Left ventricle myocardium superior (tissue), 1 donor: ENCODE measurements at regions not wholly inside any gene's neighbourhood (a gene's known extent, or its start where the extent isn't known, plus 50 kb on each side); places are given as distances from the start of the nearest gene placed in this dataset.

Source experiments
- ATAC-seq: fragments of 200-7000 bp; cut with Tn5 transposase; one replicate; pipeline ENCODE4 v1.9.1; 2020; ENCODE audit warnings: mild to moderate bottlenecking, moderate library complexity
- DNase-seq: peaks from one replicate; pipeline ENCODE4 v3.0.0-alpha.2; 2020
- intact Hi-C: fragments of 100-400 bp; cut with micrococcal nuclease; formaldehyde crosslinking; loops from one replicate; pipeline ENCODE4 v1.11.0; 2022
- donor health status: DM: no; HTN: yes; CAD: no; lungs with severe emphysema.

- intact Hi-C loops = no loop called here
- ATAC-seq (no peak), DNase-seq (no peak)
Observed at GRCh38 chr1:50358962-50359361, 64.3 kb downstream of the DMRTA2 start.

GRCh38 chr1:50357186-50357585, 66.1 kb downstream of the DMRTA2 start:
- intact Hi-C loops = no loop called here
- no peak for DNase-seq

GRCh38 chr1:50354813-50355212, 68.4 kb downstream of the DMRTA2 start:
- no peak for DNase-seq
- intact Hi-C loops = no loop called here
- no peak for ATAC-seq

More at GRCh38 chr1:50357186-50357585, 66.1 kb downstream of the DMRTA2 start:
- ATAC-seq = no peak

GRCh38 chr1:50352428-50352827, 70.8 kb downstream of the DMRTA2 start:
- intact Hi-C loops = no loop called here
- DNase-seq = no peak
- ATAC-seq = no peak

- DNase-seq = no peak
- intact Hi-C loops = no loop called here
- no peak for ATAC-seq
Observed at GRCh38 chr1:50350868-50351267, 72.4 kb downstream of the DMRTA2 start.

- no peak for DNase-seq
- intact Hi-C loops = no loop called here
- no peak for ATAC-seq
Observed at GRCh38 chr1:50350421-50350820, 72.8 kb downstream of the DMRTA2 start.

- ATAC-seq = no peak
- intact Hi-C loops = no loop called here
- DNase-seq = no peak
Observed at GRCh38 chr1:50349242-50349565, 74.0 kb downstream of the DMRTA2 start.

GRCh38 chr1:50348449-50349241, 74.6 kb downstream of the DMRTA2 start:
- DNase-seq (no peak), ATAC-seq (peak; percentile 65)
- intact Hi-C loops = no loop called here

GRCh38 chr1:50347933-50348332, 75.3 kb downstream of the DMRTA2 start:
- intact Hi-C loops = no loop called here
- ATAC-seq (no peak), DNase-seq (no peak)

GRCh38 chr1:50346621-50347020, 76.6 kb downstream of the DMRTA2 start:
- intact Hi-C loops = no loop called here
- no peak for ATAC-seq
- no peak for DNase-seq

GRCh38 chr1:50343323-50343722, 79.9 kb downstream of the DMRTA2 start:
- no peak for ATAC-seq
- intact Hi-C loops = no loop called here
- no peak for DNase-seq

GRCh38 chr1:50342525-50342924, 80.7 kb downstream of the DMRTA2 start:
- intact Hi-C loops = no loop called here
- ATAC-seq = no peak
- DNase-seq = no peak

GRCh38 chr1:50335036-50335435, 88.2 kb downstream of the DMRTA2 start:
- intact Hi-C loops = no loop called here
- ATAC-seq = no peak

GRCh38 chr1:50333595-50333974, 89.7 kb downstream of the DMRTA2 start:
- peak; percentile 78 for DNase-seq
- ATAC-seq = peak; percentile 93
- intact Hi-C loops = no loop called here

More at GRCh38 chr1:50335036-50335435, 88.2 kb downstream of the DMRTA2 start:
- DNase-seq = no peak

- intact Hi-C loops = no loop called here
- peak; percentile 97 for ATAC-seq
- DNase-seq = peak; percentile 80
Observed at GRCh38 chr1:50332941-50333594, 90.2 kb downstream of the DMRTA2 start.

GRCh38 chr1:50329332-50329932, 93.8 kb downstream of the DMRTA2 start:
- ATAC-seq (no peak), DNase-seq (no peak)
- intact Hi-C loops = no loop called here

GRCh38 chr1:50328552-50328951, 94.7 kb downstream of the DMRTA2 start:
- intact Hi-C loops = no loop called here
- no peak for ATAC-seq
- DNase-seq = no peak

- intact Hi-C loops = no loop called here
- ATAC-seq (no peak), DNase-seq (no peak)
Observed at GRCh38 chr1:50326026-50326425, 97.2 kb downstream of the DMRTA2 start.

- no peak for ATAC-seq
- DNase-seq = no peak
- intact Hi-C loops = no loop called here
Observed at GRCh38 chr1:50322579-50322978, 100.7 kb downstream of the DMRTA2 start.

GRCh38 chr1:50318428-50318827, 104.8 kb downstream of the DMRTA2 start:
- intact Hi-C loops = no loop called here
- no peak for DNase-seq
- ATAC-seq = no peak

GRCh38 chr1:50308878-50309277, 114.4 kb downstream of the DMRTA2 start:
- intact Hi-C loops = no loop called here
- ATAC-seq = no peak

More at GRCh38 chr1:50308878-50309277, 114.4 kb downstream of the DMRTA2 start:
- no peak for DNase-seq
